Astrocyte (in vitro differentiated cells and primary cell): ENCODE measurements at regions not wholly inside any gene's neighbourhood (a gene's known extent, or its start where the extent isn't known, plus 50 kb on each side); places are given as distances from the start of the nearest gene placed in this dataset.
"Not testable (repeated sequence)": the region's sequence is repeated elsewhere in the genome, so short reads cannot be mapped to it uniquely, and the experiment has no call there.

Experiments
- DNase-seq: peaks from one replicate; pipeline ENCODE4 v3.0.0-alpha.2; 2010; ENCODE audit warnings: low read depth
- FAIRE-seq: peaks from 2 replicates; lab custom pipeline; 2011; peaks lifted over from hg19 to GRCh38; lab: Jason Lieb, UNC
- H2AFZ ChIP-seq: 2 replicates; pipeline ENCODE4 v1.6.0; 2012; ENCODE audit warnings: low read depth, low read length, inconsistent platforms
- H3K27ac ChIP-seq: 2 replicates; pipeline ENCODE4 v1.5.1; 2011; ENCODE audit warnings: low read depth, low read length, inconsistent platforms
- H3K27me3 ChIP-seq: 2 replicates; pipeline ENCODE4 v1.6.0; 2011; ENCODE audit warnings: low read length, inconsistent platforms; ENCODE audit not compliant: insufficient read depth
- H3K36me3 ChIP-seq: 2 replicates; pipeline ENCODE4 v1.5.1; 2011; ENCODE audit warnings: low read length, inconsistent platforms; ENCODE audit not compliant: insufficient read depth
- H3K4me1 ChIP-seq: 2 replicates; pipeline ENCODE4 v1.5.1; 2011; ENCODE audit warnings: low read length, inconsistent platforms; ENCODE audit not compliant: insufficient read depth
- H3K4me2 ChIP-seq: 2 replicates; pipeline ENCODE4 v1.6.0; 2012; ENCODE audit warnings: low read length, inconsistent platforms
- H3K4me3 ChIP-seq: 2 replicates; pipeline ENCODE4 v1.5.1; 2011; ENCODE audit warnings: low read depth, mild to moderate bottlenecking, low read length, inconsistent platforms; ENCODE audit not compliant: insufficient read depth
- H3K79me2 ChIP-seq: 2 replicates; pipeline ENCODE4 v1.6.0; 2012; ENCODE audit warnings: mild to moderate bottlenecking, low read length, inconsistent platforms; ENCODE audit not compliant: insufficient read depth
- H3K9ac ChIP-seq: 2 replicates; pipeline ENCODE4 v1.6.0; 2012; ENCODE audit warnings: mild to moderate bottlenecking, low read length, inconsistent platforms
- H3K9me3 ChIP-seq: 2 replicates; pipeline ENCODE4 v1.5.1; 2012; ENCODE audit warnings: low read depth, mild to moderate bottlenecking, low read length, inconsistent platforms; ENCODE audit not compliant: insufficient read depth
- H4K20me1 ChIP-seq: 2 replicates; pipeline ENCODE4 v1.6.0; 2012; ENCODE audit warnings: low read length, inconsistent platforms; ENCODE audit not compliant: insufficient read depth
- H3K27ac Mint-ChIP-seq: one replicate; pipeline ENCODE4 v1.8.0; 2021; ENCODE audit warnings: mild to moderate bottlenecking, mixed read lengths; ENCODE audit not compliant: unreplicated experiment
- H3K27me3 Mint-ChIP-seq: one replicate; pipeline ENCODE4 v1.8.0; 2021; ENCODE audit warnings: low read depth, mixed read lengths; ENCODE audit not compliant: unreplicated experiment
- H3K36me3 Mint-ChIP-seq: one replicate; pipeline ENCODE4 v1.8.0; 2021; ENCODE audit warnings: low read depth, mixed read lengths; ENCODE audit not compliant: unreplicated experiment
- H3K4me1 Mint-ChIP-seq: one replicate; pipeline ENCODE4 v1.8.0; 2021; ENCODE audit warnings: low read depth, mixed read lengths; ENCODE audit not compliant: unreplicated experiment
- H3K4me3 Mint-ChIP-seq: one replicate; pipeline ENCODE4 v1.8.0; 2021; ENCODE audit warnings: mild to moderate bottlenecking, moderate library complexity, mixed read lengths; ENCODE audit not compliant: unreplicated experiment
- H3K9me3 Mint-ChIP-seq: one replicate; pipeline ENCODE4 v1.8.0; 2021; ENCODE audit warnings: mild to moderate bottlenecking, mixed read lengths; ENCODE audit not compliant: unreplicated experiment
- EZH2 ChIP-seq: IDR thresholded peaks from 2 replicates; pipeline ENCODE4 v1.6.1; 2012; ENCODE audit warnings: mild to moderate bottlenecking, low read length, inconsistent platforms; ENCODE audit not compliant: insufficient read depth
- TF ChIP-seq, protein P1 (sequence below): IDR thresholded peaks from 2 replicates; pipeline ENCODE4 v1.5.1; 2011; ENCODE audit warnings: low read depth, mild to moderate bottlenecking, inconsistent platforms, low read length, moderate library complexity; ENCODE audit not compliant: insufficient read depth

DNA sequence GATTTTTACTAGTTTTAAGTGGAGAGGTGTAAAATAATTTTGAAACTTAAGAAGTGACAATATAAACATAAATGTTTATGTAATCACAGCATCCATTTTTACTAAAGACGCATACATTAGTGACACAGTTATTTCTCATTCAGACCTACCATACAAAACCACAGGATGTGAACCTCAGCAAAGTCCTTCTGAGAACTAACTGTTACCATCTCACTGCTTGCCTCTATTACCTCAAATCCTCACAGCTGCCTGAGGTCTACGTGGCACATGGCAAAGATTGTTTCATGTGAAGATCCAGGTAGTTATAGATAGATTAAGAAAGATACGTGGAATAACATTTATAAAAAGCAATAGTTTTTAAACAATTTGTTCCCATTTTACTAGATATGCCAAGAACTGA is 189.0 kb downstream of the SLITRK2 start:
- no peak overlapping the region for H3K27ac Mint-ChIP-seq
- H3K36me3 Mint-ChIP-seq: no peaks in the 10 kb centered on the region
- H3K27me3 Mint-ChIP-seq: no peaks in the 10 kb centered on the region
- Histone ChIP-seq H3K27me3 (no peaks in the 10 kb centered on the region), H3K4me3 (no peak overlapping the region), H4K20me1 (no peaks in the 10 kb centered on the region), H3K4me1 (no peaks in the 10 kb centered on the region), H3K36me3 (no peaks in the 10 kb centered on the region), H3K9me3 (no peaks in the 10 kb centered on the region), H3K4me2 (no peak overlapping the region), H3K79me2 (no peaks in the 10 kb centered on the region), H3K27ac (no peak overlapping the region), H3K9ac (no peak overlapping the region), H2AFZ (no peak overlapping the region)
- no peaks in the 10 kb centered on the region for H3K4me1 Mint-ChIP-seq
- no peak for TF ChIP-seq EZH2
- TF ChIP-seq, protein P1, sequence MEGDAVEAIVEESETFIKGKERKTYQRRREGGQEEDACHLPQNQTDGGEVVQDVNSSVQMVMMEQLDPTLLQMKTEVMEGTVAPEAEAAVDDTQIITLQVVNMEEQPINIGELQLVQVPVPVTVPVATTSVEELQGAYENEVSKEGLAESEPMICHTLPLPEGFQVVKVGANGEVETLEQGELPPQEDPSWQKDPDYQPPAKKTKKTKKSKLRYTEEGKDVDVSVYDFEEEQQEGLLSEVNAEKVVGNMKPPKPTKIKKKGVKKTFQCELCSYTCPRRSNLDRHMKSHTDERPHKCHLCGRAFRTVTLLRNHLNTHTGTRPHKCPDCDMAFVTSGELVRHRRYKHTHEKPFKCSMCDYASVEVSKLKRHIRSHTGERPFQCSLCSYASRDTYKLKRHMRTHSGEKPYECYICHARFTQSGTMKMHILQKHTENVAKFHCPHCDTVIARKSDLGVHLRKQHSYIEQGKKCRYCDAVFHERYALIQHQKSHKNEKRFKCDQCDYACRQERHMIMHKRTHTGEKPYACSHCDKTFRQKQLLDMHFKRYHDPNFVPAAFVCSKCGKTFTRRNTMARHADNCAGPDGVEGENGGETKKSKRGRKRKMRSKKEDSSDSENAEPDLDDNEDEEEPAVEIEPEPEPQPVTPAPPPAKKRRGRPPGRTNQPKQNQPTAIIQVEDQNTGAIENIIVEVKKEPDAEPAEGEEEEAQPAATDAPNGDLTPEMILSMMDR: no peak
- no peaks in the 10 kb centered on the region for H3K9me3 Mint-ChIP-seq
- DNase-seq: no peak
- no peak overlapping the region for H3K4me3 Mint-ChIP-seq
- no peak for FAIRE-seq

GRCh38 chrX:146036000-146036399 is 218.4 kb downstream of the SLITRK2 start:
- Histone ChIP-seq H3K27ac (no peak overlapping the region), H3K9ac (no peak overlapping the region), H3K36me3 (no peaks in the 10 kb centered on the region), H4K20me1 (no peaks in the 10 kb centered on the region), H3K4me1 (no peaks in the 10 kb centered on the region), H2AFZ (no peak overlapping the region), H3K9me3 (no peaks in the 10 kb centered on the region), H3K27me3 (no peaks in the 10 kb centered on the region), H3K4me3 (no peak overlapping the region), H3K79me2 (no peaks in the 10 kb centered on the region), H3K4me2 (no peak overlapping the region)
- DNase-seq (no peak), FAIRE-seq (peak; percentile 78)
- no peaks in the 10 kb centered on the region for H3K36me3 Mint-ChIP-seq
- H3K27me3 Mint-ChIP-seq: no peaks in the 10 kb centered on the region
- no peak overlapping the region for H3K27ac Mint-ChIP-seq
- TF ChIP-seq, protein P1: no peak
- TF ChIP-seq EZH2: no peak
- no peak overlapping the region for H3K4me3 Mint-ChIP-seq
- H3K4me1 Mint-ChIP-seq: no peaks in the 10 kb centered on the region
- H3K9me3 Mint-ChIP-seq: peaks cover 6% of the 10 kb centered on the region

GRCh38 chrX:146041741-146042140 is 224.1 kb downstream of the SLITRK2 start:
- no peak for TF ChIP-seq EZH2
- TF ChIP-seq, protein P1: no peak
- FAIRE-seq: no peak

GRCh38 chrX:146046011-146046715 is 228.5 kb downstream of the SLITRK2 start:
- not testable (repeated sequence) for H3K27ac ChIP-seq, H3K4me3 Mint-ChIP-seq, H3K9me3 ChIP-seq, H3K9ac ChIP-seq, H2AFZ ChIP-seq, H3K79me2 ChIP-seq, FAIRE-seq, H4K20me1 ChIP-seq, H3K4me1 ChIP-seq, H3K27ac Mint-ChIP-seq, H3K27me3 Mint-ChIP-seq, DNase-seq, H3K4me1 Mint-ChIP-seq, H3K36me3 Mint-ChIP-seq, H3K4me2 ChIP-seq, H3K36me3 ChIP-seq, H3K9me3 Mint-ChIP-seq, H3K27me3 ChIP-seq, H3K4me3 ChIP-seq

More at GRCh38 chrX:146041741-146042140, 224.1 kb downstream of the SLITRK2 start:
- Histone ChIP-seq H3K4me1 (no peaks in the 10 kb centered on the region), H3K36me3 (no peaks in the 10 kb centered on the region), H3K27ac (no peak overlapping the region), H3K9ac (no peak overlapping the region), H3K4me2 (no peak overlapping the region), H3K27me3 (no peaks in the 10 kb centered on the region), H3K79me2 (no peaks in the 10 kb centered on the region), H3K9me3 (no peaks in the 10 kb centered on the region), H4K20me1 (no peaks in the 10 kb centered on the region), H3K4me3 (no peak overlapping the region), H2AFZ (no peak overlapping the region)
- Mint-ChIP-seq H3K36me3 (no peaks in the 10 kb centered on the region), H3K4me1 (no peaks in the 10 kb centered on the region), H3K27ac (no peak overlapping the region), H3K9me3 (peaks cover 4% of the 10 kb centered on the region), H3K27me3 (no peaks in the 10 kb centered on the region), H3K4me3 (no peak overlapping the region)
- DNase-seq: no peak
